Skeletal muscle satellite cell (primary cell): ENCODE measurements at regions not wholly inside any gene's neighbourhood (a gene's known extent, or its start where the extent isn't known, plus 50 kb on each side); places are given as distances from the start of the nearest gene placed in this dataset.

ENCODE experiments used
- H3K27me3 ChIP-seq: 2 replicates; pipeline ENCODE4 v1.7.0; 2013; ENCODE audit warnings: low read length; ENCODE audit not compliant: control insufficient read depth, insufficient read depth
- H3K36me3 ChIP-seq: 2 replicates; pipeline ENCODE4 v1.7.0; 2013; ENCODE audit warnings: mild to moderate bottlenecking, control low read depth, low read length; ENCODE audit not compliant: insufficient read depth
- H3K4me1 ChIP-seq: 2 replicates; pipeline ENCODE4 v1.7.0; 2013; ENCODE audit warnings: low read length; ENCODE audit not compliant: control insufficient read depth, insufficient read depth
- H3K4me2 ChIP-seq: 2 replicates; pipeline ENCODE4 v1.7.0; 2013; ENCODE audit warnings: mild to moderate bottlenecking, low read length
- H3K4me3 ChIP-seq: 2 replicates; pipeline ENCODE4 v1.7.0; 2013; ENCODE audit warnings: low read length
- H3K9ac ChIP-seq: 2 replicates; pipeline ENCODE4 v1.7.0; 2013; ENCODE audit warnings: mild to moderate bottlenecking, low read depth, low read length, moderate library complexity
- H3K9me3 ChIP-seq: replicated peaks from 2 replicates; pipeline ENCODE4 v1.7.0; 2013; ENCODE audit warnings: mild to moderate bottlenecking, control low read depth, low read length

- no peak overlapping the region for H3K4me3 ChIP-seq
- no peak overlapping the region for H3K9ac ChIP-seq
- H3K4me2 ChIP-seq, result no peak overlapping the region
- H3K9me3 ChIP-seq, result no peaks in the 10 kb centered on the region
- peaks cover 3% of the 10 kb centered on the region for H3K27me3 ChIP-seq
- no peaks in the 10 kb centered on the region for H3K36me3 ChIP-seq
- H3K4me1 ChIP-seq, result no peaks in the 10 kb centered on the region
Observed at GRCh38 chr6:160899671-160900430, 91.7 kb upstream of the MAP3K4 start.

DNA sequence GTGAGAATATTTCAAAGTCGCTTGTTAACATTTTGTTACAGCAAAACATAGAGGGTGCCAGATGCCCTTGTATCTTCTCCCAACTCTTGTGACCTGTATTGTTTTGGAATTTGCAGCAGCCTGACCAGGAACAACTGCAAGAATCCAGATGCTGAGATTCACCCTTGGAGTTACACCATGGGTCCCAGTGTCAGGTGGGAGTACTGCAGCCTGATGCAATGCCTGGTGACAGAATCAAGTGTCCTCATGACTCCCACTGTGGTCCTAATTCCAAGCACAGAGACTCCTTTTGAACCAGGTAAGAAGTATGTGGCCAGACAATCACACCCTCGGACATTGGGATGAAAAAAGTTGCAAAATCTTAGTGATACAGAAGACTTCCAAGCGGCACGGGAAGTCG is 79.6 kb upstream of the MAP3K4 start:
- Histone ChIP-seq H3K36me3 (no peaks in the 10 kb centered on the region), H3K9ac (no peak overlapping the region), H3K9me3 (no peaks in the 10 kb centered on the region), H3K27me3 (peaks cover 4% of the 10 kb centered on the region), H3K4me1 (no peaks in the 10 kb centered on the region), H3K4me3 (no peak overlapping the region), H3K4me2 (no peak overlapping the region)

GRCh38 chr6:160912411-160912810 is 79.2 kb upstream of the MAP3K4 start:
- Histone ChIP-seq H3K9me3 (no peaks in the 10 kb centered on the region), H3K9ac (no peak overlapping the region), H3K27me3 (no peaks in the 10 kb centered on the region), H3K36me3 (no peaks in the 10 kb centered on the region), H3K4me1 (no peaks in the 10 kb centered on the region), H3K4me2 (no peak overlapping the region), H3K4me3 (no peak overlapping the region)

DNA sequence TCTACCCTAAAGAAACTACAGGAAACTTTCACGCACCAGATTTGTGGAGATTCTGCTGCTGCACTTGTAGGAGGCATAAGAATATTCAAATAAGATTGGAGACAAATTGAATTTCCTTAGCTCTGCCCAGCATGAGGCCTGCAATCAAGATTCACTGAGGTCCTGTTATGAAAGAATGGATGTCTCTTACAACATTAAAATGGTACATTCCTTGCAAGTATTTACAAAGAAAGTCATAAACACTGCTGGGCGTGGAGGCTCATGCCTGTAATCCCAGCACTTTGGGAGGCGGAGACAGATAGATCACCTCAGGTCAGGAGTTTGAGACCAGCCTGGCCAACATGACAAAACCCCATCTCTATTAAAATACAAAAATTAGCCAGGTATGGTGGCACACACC is 74.0 kb upstream of the MAP3K4 start:
- Histone ChIP-seq H3K9me3 (no peaks in the 10 kb centered on the region), H3K4me3 (no peak overlapping the region), H3K9ac (no peak overlapping the region), H3K27me3 (no peaks in the 10 kb centered on the region), H3K36me3 (no peaks in the 10 kb centered on the region), H3K4me1 (peaks cover 15% of the 10 kb centered on the region), H3K4me2 (no peak overlapping the region)

- Histone ChIP-seq H3K4me2 (no peak overlapping the region), H3K27me3 (no peaks in the 10 kb centered on the region), H3K9me3 (no peaks in the 10 kb centered on the region), H3K4me1 (peaks cover 15% of the 10 kb centered on the region), H3K36me3 (no peaks in the 10 kb centered on the region), H3K9ac (no peak overlapping the region), H3K4me3 (no peak overlapping the region)
Observed at GRCh38 chr6:160919723-160920440, 71.7 kb upstream of the MAP3K4 start.

- no peak overlapping the region for H3K9ac ChIP-seq
- no peaks in the 10 kb centered on the region for H3K27me3 ChIP-seq
Observed at GRCh38 chr6:160921095-160921494, 70.5 kb upstream of the MAP3K4 start.

DNA sequence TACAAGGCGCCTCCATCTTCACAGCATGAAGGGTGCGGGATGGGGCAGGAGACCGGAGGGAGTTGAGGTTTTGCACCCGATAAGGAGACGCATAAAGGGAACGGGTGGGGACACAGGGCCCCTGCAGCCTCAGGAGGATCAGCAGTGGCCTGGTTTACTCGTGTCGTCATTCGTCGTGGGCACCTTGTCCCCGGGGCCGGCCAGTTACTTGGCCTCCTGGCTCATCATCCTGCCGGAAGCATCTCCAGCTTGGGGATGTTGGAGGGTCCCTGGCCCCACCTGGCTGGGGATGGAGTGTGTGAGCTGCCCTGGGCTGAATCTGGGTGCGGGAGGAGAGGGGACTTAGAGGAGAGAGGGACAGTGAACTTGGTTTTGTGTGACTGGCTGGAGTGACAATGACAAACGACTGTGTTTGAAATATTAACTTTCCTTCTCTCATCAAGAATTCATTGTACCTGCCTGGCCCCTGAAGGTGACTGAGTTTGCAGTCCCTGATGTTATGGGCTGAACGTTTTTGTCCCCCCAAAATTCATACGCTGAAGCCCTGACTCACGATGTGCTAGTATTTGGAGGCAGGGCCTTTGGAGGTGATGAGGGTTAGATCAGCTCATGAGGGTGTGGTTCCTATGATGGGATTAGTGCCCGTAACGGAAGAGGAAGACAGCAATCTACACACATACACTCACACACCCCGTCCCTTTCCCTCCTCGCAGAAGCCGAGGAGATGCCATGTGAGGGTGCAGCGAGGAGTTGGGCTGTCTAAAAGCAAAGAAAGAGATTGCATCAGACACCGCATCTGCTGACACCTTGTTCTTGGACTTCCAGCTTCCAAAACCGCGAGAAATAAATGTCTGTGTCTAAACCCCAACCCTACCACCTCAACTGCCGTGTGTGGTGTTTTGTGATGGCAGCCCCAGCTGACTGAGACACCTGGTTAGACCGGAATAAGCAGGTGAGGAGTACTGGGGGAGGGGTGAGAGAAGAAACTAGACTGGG is 65.0 kb upstream of the MAP3K4 start:
- Histone ChIP-seq H3K9ac (no peak overlapping the region), H3K4me2 (no peak overlapping the region), H3K4me3 (no peak overlapping the region), H3K4me1 (peaks cover 5% of the 10 kb centered on the region), H3K36me3 (no peaks in the 10 kb centered on the region), H3K27me3 (peaks cover 23% of the 10 kb centered on the region), H3K9me3 (no peaks in the 10 kb centered on the region)

More at GRCh38 chr6:160921095-160921494, 70.5 kb upstream of the MAP3K4 start:
- H3K36me3 ChIP-seq, result no peaks in the 10 kb centered on the region
- no peak overlapping the region for H3K4me2 ChIP-seq
- H3K4me1 ChIP-seq, result peaks cover 15% of the 10 kb centered on the region
- H3K4me3 ChIP-seq, result no peak overlapping the region
- no peaks in the 10 kb centered on the region for H3K9me3 ChIP-seq

GRCh38 chr6:160927416-160927815 is 64.2 kb upstream of the MAP3K4 start:
- peaks cover 5% of the 10 kb centered on the region for H3K4me1 ChIP-seq
- no peak overlapping the region for H3K4me3 ChIP-seq
- H3K27me3 ChIP-seq, result peaks cover 23% of the 10 kb centered on the region
- no peak overlapping the region for H3K4me2 ChIP-seq
- no peaks in the 10 kb centered on the region for H3K9me3 ChIP-seq
- H3K9ac ChIP-seq, result no peak overlapping the region
- H3K36me3 ChIP-seq, result no peaks in the 10 kb centered on the region

DNA sequence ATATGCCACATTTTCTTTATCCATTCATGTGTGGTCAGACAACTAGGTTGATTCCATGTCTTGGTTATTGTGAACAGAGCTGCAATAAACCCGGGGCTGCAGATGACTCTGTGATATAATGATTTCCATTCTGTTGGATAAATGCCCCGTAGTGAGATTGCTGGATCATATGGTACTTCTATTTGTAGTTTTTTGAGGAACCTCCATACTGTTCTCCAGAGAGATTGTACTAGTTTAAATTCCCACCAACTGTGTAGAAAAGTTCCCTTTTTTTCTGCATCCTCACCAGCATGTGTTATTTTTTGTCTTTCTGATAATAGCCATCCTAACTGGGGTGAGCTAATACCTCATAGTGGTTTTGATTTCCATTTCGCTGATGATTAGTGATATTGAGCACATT is 62.2 kb upstream of the MAP3K4 start:
- Histone ChIP-seq H3K9ac (no peak overlapping the region), H3K4me1 (peaks cover 5% of the 10 kb centered on the region), H3K36me3 (no peaks in the 10 kb centered on the region), H3K9me3 (no peaks in the 10 kb centered on the region), H3K4me2 (no peak overlapping the region), H3K4me3 (no peak overlapping the region), H3K27me3 (peaks cover 23% of the 10 kb centered on the region)

DNA sequence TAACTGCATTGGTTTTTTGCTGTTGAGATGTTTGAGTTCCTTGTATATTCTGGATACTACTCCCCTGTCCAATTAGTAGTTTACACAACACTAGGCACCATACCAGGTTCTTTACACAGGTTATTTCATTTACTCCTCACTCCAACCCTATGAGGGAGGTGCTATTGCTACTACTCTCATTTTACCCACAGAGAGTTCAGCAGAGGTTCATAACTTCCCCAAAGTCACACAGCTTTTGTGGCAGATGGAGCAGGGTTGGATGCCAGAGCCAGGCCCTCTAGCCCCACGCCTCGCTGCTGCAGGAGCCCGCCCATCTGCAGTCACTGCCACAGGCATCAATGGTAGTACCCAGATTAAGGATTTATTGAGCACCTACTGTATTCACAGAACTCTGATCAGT is 61.7 kb upstream of the MAP3K4 start:
- Histone ChIP-seq H3K27me3 (peaks cover 23% of the 10 kb centered on the region), H3K9ac (peak overlapping the region; percentile 3)

More for the DNA sequence above, 61.7 kb upstream of the MAP3K4 start:
- H3K4me2 ChIP-seq, result no peak overlapping the region
- no peaks in the 10 kb centered on the region for H3K9me3 ChIP-seq
- H3K4me3 ChIP-seq, result no peak overlapping the region
- H3K36me3 ChIP-seq, result no peaks in the 10 kb centered on the region
- H3K4me1 ChIP-seq, result peaks cover 5% of the 10 kb centered on the region
